Astrocyte (in vitro differentiated cells and primary cell): ENCODE measurements at regions not wholly inside any gene's neighbourhood (a gene's known extent, or its start where the extent isn't known, plus 50 kb on each side); places are given as distances from the start of the nearest gene placed in this dataset.

Experiments used
- DNase-seq: peaks from one replicate; pipeline ENCODE4 v3.0.0-alpha.2; 2010; ENCODE audit warnings: low read depth
- FAIRE-seq: peaks from 2 replicates; lab custom pipeline; 2011; peaks lifted over from hg19 to GRCh38; lab: Jason Lieb, UNC
- H2AFZ ChIP-seq: 2 replicates; pipeline ENCODE4 v1.6.0; 2012; ENCODE audit warnings: low read depth, low read length, inconsistent platforms
- H3K27ac ChIP-seq: 2 replicates; pipeline ENCODE4 v1.5.1; 2011; ENCODE audit warnings: low read depth, low read length, inconsistent platforms
- H3K27me3 ChIP-seq: 2 replicates; pipeline ENCODE4 v1.6.0; 2011; ENCODE audit warnings: low read length, inconsistent platforms; ENCODE audit not compliant: insufficient read depth
- H3K36me3 ChIP-seq: 2 replicates; pipeline ENCODE4 v1.5.1; 2011; ENCODE audit warnings: low read length, inconsistent platforms; ENCODE audit not compliant: insufficient read depth
- H3K4me1 ChIP-seq: 2 replicates; pipeline ENCODE4 v1.5.1; 2011; ENCODE audit warnings: low read length, inconsistent platforms; ENCODE audit not compliant: insufficient read depth
- H3K4me2 ChIP-seq: 2 replicates; pipeline ENCODE4 v1.6.0; 2012; ENCODE audit warnings: low read length, inconsistent platforms
- H3K4me3 ChIP-seq: 2 replicates; pipeline ENCODE4 v1.5.1; 2011; ENCODE audit warnings: low read depth, mild to moderate bottlenecking, low read length, inconsistent platforms; ENCODE audit not compliant: insufficient read depth
- H3K79me2 ChIP-seq: 2 replicates; pipeline ENCODE4 v1.6.0; 2012; ENCODE audit warnings: mild to moderate bottlenecking, low read length, inconsistent platforms; ENCODE audit not compliant: insufficient read depth
- H3K9ac ChIP-seq: 2 replicates; pipeline ENCODE4 v1.6.0; 2012; ENCODE audit warnings: mild to moderate bottlenecking, low read length, inconsistent platforms
- H3K9me3 ChIP-seq: 2 replicates; pipeline ENCODE4 v1.5.1; 2012; ENCODE audit warnings: low read depth, mild to moderate bottlenecking, low read length, inconsistent platforms; ENCODE audit not compliant: insufficient read depth
- H4K20me1 ChIP-seq: 2 replicates; pipeline ENCODE4 v1.6.0; 2012; ENCODE audit warnings: low read length, inconsistent platforms; ENCODE audit not compliant: insufficient read depth
- H3K27ac Mint-ChIP-seq: one replicate; pipeline ENCODE4 v1.8.0; 2021; ENCODE audit warnings: mild to moderate bottlenecking, mixed read lengths; ENCODE audit not compliant: unreplicated experiment
- H3K27me3 Mint-ChIP-seq: one replicate; pipeline ENCODE4 v1.8.0; 2021; ENCODE audit warnings: low read depth, mixed read lengths; ENCODE audit not compliant: unreplicated experiment
- H3K36me3 Mint-ChIP-seq: one replicate; pipeline ENCODE4 v1.8.0; 2021; ENCODE audit warnings: low read depth, mixed read lengths; ENCODE audit not compliant: unreplicated experiment
- H3K4me1 Mint-ChIP-seq: one replicate; pipeline ENCODE4 v1.8.0; 2021; ENCODE audit warnings: low read depth, mixed read lengths; ENCODE audit not compliant: unreplicated experiment
- H3K4me3 Mint-ChIP-seq: one replicate; pipeline ENCODE4 v1.8.0; 2021; ENCODE audit warnings: mild to moderate bottlenecking, moderate library complexity, mixed read lengths; ENCODE audit not compliant: unreplicated experiment
- H3K9me3 Mint-ChIP-seq: one replicate; pipeline ENCODE4 v1.8.0; 2021; ENCODE audit warnings: mild to moderate bottlenecking, mixed read lengths; ENCODE audit not compliant: unreplicated experiment
- CTCF ChIP-seq: IDR thresholded peaks from 2 replicates; pipeline ENCODE4 v1.5.1; 2011; ENCODE audit warnings: low read depth, mild to moderate bottlenecking, inconsistent platforms, low read length, moderate library complexity; ENCODE audit not compliant: insufficient read depth
- EZH2 ChIP-seq: IDR thresholded peaks from 2 replicates; pipeline ENCODE4 v1.6.1; 2012; ENCODE audit warnings: mild to moderate bottlenecking, low read length, inconsistent platforms; ENCODE audit not compliant: insufficient read depth

- Histone ChIP-seq H3K4me1 (no peaks in the 10 kb centered on the region), H3K79me2 (no peaks in the 10 kb centered on the region), H3K27ac (no peak overlapping the region), H3K4me3 (no peak overlapping the region), H2AFZ (no peak overlapping the region), H4K20me1 (no peaks in the 10 kb centered on the region), H3K27me3 (no peaks in the 10 kb centered on the region), H3K9me3 (no peaks in the 10 kb centered on the region), H3K4me2 (no peak overlapping the region), H3K36me3 (no peaks in the 10 kb centered on the region), H3K9ac (no peak overlapping the region)
- Mint-ChIP-seq H3K27ac (no peak overlapping the region), H3K27me3 (no peaks in the 10 kb centered on the region), H3K9me3 (no peaks in the 10 kb centered on the region), H3K4me1 (peaks cover 23% of the 10 kb centered on the region), H3K4me3 (no peak overlapping the region), H3K36me3 (peaks cover 24% of the 10 kb centered on the region)
- TF ChIP-seq EZH2 (no peak), CTCF (no peak)
- FAIRE-seq (no peak), DNase-seq (peak; percentile 82)
These were observed 189.5 kb downstream of the SIPA1L2 start for GRCh38 chr1:232440325-232441035.

GRCh38 chr1:232439011-232439410 is 190.9 kb downstream of the SIPA1L2 start:
- H3K27ac Mint-ChIP-seq: no peak overlapping the region
- H3K9me3 Mint-ChIP-seq: no peaks in the 10 kb centered on the region
- peaks cover 26% of the 10 kb centered on the region for H3K36me3 Mint-ChIP-seq
- Histone ChIP-seq H3K27me3 (no peaks in the 10 kb centered on the region), H3K79me2 (no peaks in the 10 kb centered on the region), H3K9me3 (no peaks in the 10 kb centered on the region), H3K9ac (no peak overlapping the region), H3K27ac (no peak overlapping the region), H3K4me1 (no peaks in the 10 kb centered on the region), H4K20me1 (no peaks in the 10 kb centered on the region), H3K4me2 (no peak overlapping the region), H3K4me3 (no peak overlapping the region), H3K36me3 (no peaks in the 10 kb centered on the region), H2AFZ (no peak overlapping the region)
- H3K4me1 Mint-ChIP-seq: peaks cover 27% of the 10 kb centered on the region
- no peaks in the 10 kb centered on the region for H3K27me3 Mint-ChIP-seq
- no peak for TF ChIP-seq CTCF
- no peak overlapping the region for H3K4me3 Mint-ChIP-seq
- DNase-seq: no peak
- FAIRE-seq: no peak

- H3K4me1 Mint-ChIP-seq: peaks cover 27% of the 10 kb centered on the region
- H3K27ac Mint-ChIP-seq: no peak overlapping the region
- H3K36me3 Mint-ChIP-seq: peaks cover 26% of the 10 kb centered on the region
- H3K4me2 ChIP-seq: no peak overlapping the region
- no peaks in the 10 kb centered on the region for H3K27me3 Mint-ChIP-seq
- no peaks in the 10 kb centered on the region for H3K27me3 ChIP-seq
- no peak overlapping the region for H3K4me3 ChIP-seq
- no peak overlapping the region for H3K27ac ChIP-seq
- no peak for FAIRE-seq
- no peak for TF ChIP-seq EZH2
- no peak for TF ChIP-seq CTCF
- H3K9me3 ChIP-seq: no peaks in the 10 kb centered on the region
- no peak overlapping the region for H2AFZ ChIP-seq
- no peaks in the 10 kb centered on the region for H3K4me1 ChIP-seq
- no peaks in the 10 kb centered on the region for H4K20me1 ChIP-seq
- no peaks in the 10 kb centered on the region for H3K36me3 ChIP-seq
- no peak overlapping the region for H3K9ac ChIP-seq
- H3K4me3 Mint-ChIP-seq: no peak overlapping the region
- H3K9me3 Mint-ChIP-seq: no peaks in the 10 kb centered on the region
- DNase-seq: no peak
- no peaks in the 10 kb centered on the region for H3K79me2 ChIP-seq
These were observed 191.5 kb downstream of the SIPA1L2 start for GRCh38 chr1:232438476-232438875.
